GM12878 (cell line): ENCODE measurements at regions not wholly inside any gene's neighbourhood (a gene's known extent, or its start where the extent isn't known, plus 50 kb on each side); places are given as distances from the start of the nearest gene placed in this dataset.

Experiments used
- ASH2L ChIP-seq: fragments of 300-600, 200-600 bp; sonication (generic); IDR thresholded peaks from 2 replicates; pipeline ENCODE4 v1.6.1; 2017; ENCODE audit warnings: low read depth, mild to moderate bottlenecking, borderline replicate concordance
- BCL3 ChIP-seq: IDR thresholded peaks from 2 replicates; pipeline ENCODE4 v1.6.1; 2011; ENCODE audit warnings: borderline replicate concordance, low read depth, mild to moderate bottlenecking, moderate library complexity, low read length; ENCODE audit not compliant: insufficient read depth, poor library complexity, severe bottlenecking
- CHD1 ChIP-seq: IDR thresholded peaks from 2 replicates; pipeline ENCODE4 v1.6.1; 2012; ENCODE audit warnings: low read depth, low read length, improper control_type of control experiment
- FOXM1 ChIP-seq: IDR thresholded peaks from 2 replicates; pipeline ENCODE4 v1.6.1; 2012; ENCODE audit warnings: low read depth, mild to moderate bottlenecking, inconsistent platforms, low read length, moderate library complexity
- NFYB ChIP-seq: IDR thresholded peaks from 2 replicates; pipeline ENCODE4 v1.6.1; 2011; ENCODE audit warnings: low read depth, mild to moderate bottlenecking, low read length, improper control_type of control experiment, moderate library complexity; ENCODE audit not compliant: insufficient read depth
- NKRF ChIP-seq: fragments of 450-650 bp; conservative IDR thresholded peaks from 2 replicates; pipeline ENCODE4 v1.6.1; 2017; ENCODE audit warnings: mild to moderate bottlenecking, moderate library complexity
- SUPT20H ChIP-seq: IDR thresholded peaks from 2 replicates; pipeline ENCODE4 v1.6.1; 2011; ENCODE audit warnings: low read depth, mild to moderate bottlenecking, low read length, moderate library complexity, borderline replicate concordance; ENCODE audit not compliant: control insufficient read depth
- SUZ12 ChIP-seq: fragments of 200-600 bp; sonication (generic); IDR thresholded peaks from one replicate; pipeline ENCODE4 v1.6.1; 2018; ENCODE audit warnings: antibody characterized with exemption, mild to moderate bottlenecking; ENCODE audit not compliant: unreplicated experiment
- TARDBP ChIP-seq: IDR thresholded peaks from 2 replicates; pipeline ENCODE4 v1.6.1; 2016; ENCODE audit warnings: borderline replicate concordance
- TCF12 ChIP-seq: IDR thresholded peaks from 2 replicates; pipeline ENCODE4 v1.6.1; 2011; ENCODE audit warnings: low read depth, mild to moderate bottlenecking, low read length
- ZNF217 ChIP-seq: fragments of 450-650 bp; IDR thresholded peaks from 2 replicates; pipeline ENCODE4 v1.6.1; 2017; ENCODE audit warnings: antibody characterized with exemption, mild to moderate bottlenecking
- TF ChIP-seq, protein P1 (sequence below): fragments of 450-650 bp; IDR thresholded peaks from 2 replicates; pipeline ENCODE4 v1.6.1; 2017; ENCODE audit warnings: mild to moderate bottlenecking, low read depth, inconsistent platforms; ENCODE audit not compliant: poor library complexity, severe bottlenecking
- TF ChIP-seq, protein P2 (sequence below): IDR thresholded peaks from 2 replicates; pipeline ENCODE4 v1.6.1; 2012; ENCODE audit warnings: low read depth, low read length, improper control_type of control experiment

- TF ChIP-seq, protein P1, sequence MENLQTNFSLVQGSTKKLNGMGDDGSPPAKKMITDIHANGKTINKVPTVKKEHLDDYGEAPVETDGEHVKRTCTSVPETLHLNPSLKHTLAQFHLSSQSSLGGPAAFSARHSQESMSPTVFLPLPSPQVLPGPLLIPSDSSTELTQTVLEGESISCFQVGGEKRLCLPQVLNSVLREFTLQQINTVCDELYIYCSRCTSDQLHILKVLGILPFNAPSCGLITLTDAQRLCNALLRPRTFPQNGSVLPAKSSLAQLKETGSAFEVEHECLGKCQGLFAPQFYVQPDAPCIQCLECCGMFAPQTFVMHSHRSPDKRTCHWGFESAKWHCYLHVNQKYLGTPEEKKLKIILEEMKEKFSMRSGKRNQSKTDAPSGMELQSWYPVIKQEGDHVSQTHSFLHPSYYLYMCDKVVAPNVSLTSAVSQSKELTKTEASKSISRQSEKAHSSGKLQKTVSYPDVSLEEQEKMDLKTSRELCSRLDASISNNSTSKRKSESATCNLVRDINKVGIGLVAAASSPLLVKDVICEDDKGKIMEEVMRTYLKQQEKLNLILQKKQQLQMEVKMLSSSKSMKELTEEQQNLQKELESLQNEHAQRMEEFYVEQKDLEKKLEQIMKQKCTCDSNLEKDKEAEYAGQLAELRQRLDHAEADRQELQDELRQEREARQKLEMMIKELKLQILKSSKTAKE = no peak
- TF ChIP-seq TARDBP = no peak
- TF ChIP-seq ZNF217 = no peak
- TF ChIP-seq TCF12 = no peak
- TF ChIP-seq NFYB = no peak
- TF ChIP-seq BCL3 = no peak
- TF ChIP-seq, protein P2, sequence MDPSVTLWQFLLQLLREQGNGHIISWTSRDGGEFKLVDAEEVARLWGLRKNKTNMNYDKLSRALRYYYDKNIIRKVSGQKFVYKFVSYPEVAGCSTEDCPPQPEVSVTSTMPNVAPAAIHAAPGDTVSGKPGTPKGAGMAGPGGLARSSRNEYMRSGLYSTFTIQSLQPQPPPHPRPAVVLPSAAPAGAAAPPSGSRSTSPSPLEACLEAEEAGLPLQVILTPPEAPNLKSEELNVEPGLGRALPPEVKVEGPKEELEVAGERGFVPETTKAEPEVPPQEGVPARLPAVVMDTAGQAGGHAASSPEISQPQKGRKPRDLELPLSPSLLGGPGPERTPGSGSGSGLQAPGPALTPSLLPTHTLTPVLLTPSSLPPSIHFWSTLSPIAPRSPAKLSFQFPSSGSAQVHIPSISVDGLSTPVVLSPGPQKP = no peak
- no peak for TF ChIP-seq FOXM1
- TF ChIP-seq SUPT20H = no peak
- no peak for TF ChIP-seq ASH2L
- TF ChIP-seq CHD1 = no peak
- no peak for TF ChIP-seq SUZ12
- TF ChIP-seq NKRF = no peak
- TF ChIP-seq, all 136 proteins: peak for 0
Measured at GRCh38 chr12:33944703-33945437, 77.4 kb upstream of the ALG10 start (continued).
